ENCODE measurements at regions not wholly inside any gene's neighbourhood (a gene's known extent, or its start where the extent isn't known, plus 50 kb on each side); places are given as distances from the start of the nearest gene placed in this dataset.

DNA sequence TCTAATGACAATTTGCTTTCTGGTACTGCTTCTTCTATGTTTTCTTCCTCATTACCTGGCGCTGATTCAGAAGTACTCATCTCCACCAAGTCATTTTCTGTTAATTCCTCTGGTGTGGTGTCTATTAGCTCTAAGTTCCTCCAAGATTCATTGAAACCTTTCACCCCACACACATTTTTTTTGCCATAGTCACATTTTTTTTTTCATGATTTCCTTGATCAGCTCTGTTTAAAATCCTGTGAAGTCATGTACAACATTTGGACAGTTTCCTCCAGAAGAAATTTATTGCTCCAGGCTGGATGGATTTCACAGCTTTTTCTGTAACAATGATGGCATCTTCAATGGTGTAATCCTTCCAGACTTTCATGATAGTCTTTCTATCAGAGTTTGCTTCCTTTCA is 243.2 kb upstream of the VEPH1 start:
- TF ChIP-seq TOX (CRISPR knock-in tag; IDR thresholded peaks at IDR 0.05; ENCODE audit: borderline replicate concordance) = no peak
- TF ChIP-seq, protein P1, sequence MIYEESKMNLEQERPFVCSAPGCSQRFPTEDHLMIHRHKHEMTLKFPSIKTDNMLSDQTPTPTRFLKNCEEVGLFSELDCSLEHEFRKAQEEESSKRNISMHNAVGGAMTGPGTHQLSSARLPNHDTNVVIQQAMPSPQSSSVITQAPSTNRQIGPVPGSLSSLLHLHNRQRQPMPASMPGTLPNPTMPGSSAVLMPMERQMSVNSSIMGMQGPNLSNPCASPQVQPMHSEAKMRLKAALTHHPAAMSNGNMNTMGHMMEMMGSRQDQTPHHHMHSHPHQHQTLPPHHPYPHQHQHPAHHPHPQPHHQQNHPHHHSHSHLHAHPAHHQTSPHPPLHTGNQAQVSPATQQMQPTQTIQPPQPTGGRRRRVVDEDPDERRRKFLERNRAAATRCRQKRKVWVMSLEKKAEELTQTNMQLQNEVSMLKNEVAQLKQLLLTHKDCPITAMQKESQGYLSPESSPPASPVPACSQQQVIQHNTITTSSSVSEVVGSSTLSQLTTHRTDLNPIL (CRISPR knock-in tag; IDR thresholded peaks at IDR 0.05; ENCODE audit: low read depth) = no peak
- TF ChIP-seq, protein P2, sequence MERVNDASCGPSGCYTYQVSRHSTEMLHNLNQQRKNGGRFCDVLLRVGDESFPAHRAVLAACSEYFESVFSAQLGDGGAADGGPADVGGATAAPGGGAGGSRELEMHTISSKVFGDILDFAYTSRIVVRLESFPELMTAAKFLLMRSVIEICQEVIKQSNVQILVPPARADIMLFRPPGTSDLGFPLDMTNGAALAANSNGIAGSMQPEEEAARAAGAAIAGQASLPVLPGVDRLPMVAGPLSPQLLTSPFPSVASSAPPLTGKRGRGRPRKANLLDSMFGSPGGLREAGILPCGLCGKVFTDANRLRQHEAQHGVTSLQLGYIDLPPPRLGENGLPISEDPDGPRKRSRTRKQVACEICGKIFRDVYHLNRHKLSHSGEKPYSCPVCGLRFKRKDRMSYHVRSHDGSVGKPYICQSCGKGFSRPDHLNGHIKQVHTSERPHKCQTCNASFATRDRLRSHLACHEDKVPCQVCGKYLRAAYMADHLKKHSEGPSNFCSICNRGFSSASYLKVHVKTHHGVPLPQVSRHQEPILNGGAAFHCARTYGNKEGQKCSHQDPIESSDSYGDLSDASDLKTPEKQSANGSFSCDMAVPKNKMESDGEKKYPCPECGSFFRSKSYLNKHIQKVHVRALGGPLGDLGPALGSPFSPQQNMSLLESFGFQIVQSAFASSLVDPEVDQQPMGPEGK (CRISPR knock-in tag; IDR thresholded peaks at IDR 0.05; ENCODE audit: borderline replicate concordance) = no peak
- TF ChIP-seq ISL1 (CRISPR knock-in tag; IDR thresholded peaks at IDR 0.05) = no peak
- TF ChIP-seq, protein P3, sequence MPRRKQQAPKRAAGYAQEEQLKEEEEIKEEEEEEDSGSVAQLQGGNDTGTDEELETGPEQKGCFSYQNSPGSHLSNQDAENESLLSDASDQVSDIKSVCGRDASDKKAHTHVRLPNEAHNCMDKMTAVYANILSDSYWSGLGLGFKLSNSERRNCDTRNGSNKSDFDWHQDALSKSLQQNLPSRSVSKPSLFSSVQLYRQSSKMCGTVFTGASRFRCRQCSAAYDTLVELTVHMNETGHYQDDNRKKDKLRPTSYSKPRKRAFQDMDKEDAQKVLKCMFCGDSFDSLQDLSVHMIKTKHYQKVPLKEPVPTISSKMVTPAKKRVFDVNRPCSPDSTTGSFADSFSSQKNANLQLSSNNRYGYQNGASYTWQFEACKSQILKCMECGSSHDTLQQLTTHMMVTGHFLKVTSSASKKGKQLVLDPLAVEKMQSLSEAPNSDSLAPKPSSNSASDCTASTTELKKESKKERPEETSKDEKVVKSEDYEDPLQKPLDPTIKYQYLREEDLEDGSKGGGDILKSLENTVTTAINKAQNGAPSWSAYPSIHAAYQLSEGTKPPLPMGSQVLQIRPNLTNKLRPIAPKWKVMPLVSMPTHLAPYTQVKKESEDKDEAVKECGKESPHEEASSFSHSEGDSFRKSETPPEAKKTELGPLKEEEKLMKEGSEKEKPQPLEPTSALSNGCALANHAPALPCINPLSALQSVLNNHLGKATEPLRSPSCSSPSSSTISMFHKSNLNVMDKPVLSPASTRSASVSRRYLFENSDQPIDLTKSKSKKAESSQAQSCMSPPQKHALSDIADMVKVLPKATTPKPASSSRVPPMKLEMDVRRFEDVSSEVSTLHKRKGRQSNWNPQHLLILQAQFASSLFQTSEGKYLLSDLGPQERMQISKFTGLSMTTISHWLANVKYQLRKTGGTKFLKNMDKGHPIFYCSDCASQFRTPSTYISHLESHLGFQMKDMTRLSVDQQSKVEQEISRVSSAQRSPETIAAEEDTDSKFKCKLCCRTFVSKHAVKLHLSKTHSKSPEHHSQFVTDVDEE (CRISPR knock-in tag; IDR thresholded peaks at IDR 0.05) = no peak
- TF ChIP-seq ESRRG (CRISPR knock-in tag; IDR thresholded peaks at IDR 0.05) = no peak
- TF ChIP-seq ZC3H10 (CRISPR knock-in tag; IDR thresholded peaks at IDR 0.05) = no peak
- no peak for TF ChIP-seq PPARA (CRISPR knock-in tag; IDR thresholded peaks at IDR 0.05; ENCODE audit: borderline replicate concordance)
- TF ChIP-seq ARNTL (CRISPR knock-in tag; IDR thresholded peaks at IDR 0.05; ENCODE audit: borderline replicate concordance, low read depth) = no peak
- TF ChIP-seq OSR1 (CRISPR knock-in tag; IDR thresholded peaks at IDR 0.05) = no peak
- no peak for TF ChIP-seq RARB (CRISPR knock-in tag; IDR thresholded peaks at IDR 0.05)
- TF ChIP-seq, protein P4, sequence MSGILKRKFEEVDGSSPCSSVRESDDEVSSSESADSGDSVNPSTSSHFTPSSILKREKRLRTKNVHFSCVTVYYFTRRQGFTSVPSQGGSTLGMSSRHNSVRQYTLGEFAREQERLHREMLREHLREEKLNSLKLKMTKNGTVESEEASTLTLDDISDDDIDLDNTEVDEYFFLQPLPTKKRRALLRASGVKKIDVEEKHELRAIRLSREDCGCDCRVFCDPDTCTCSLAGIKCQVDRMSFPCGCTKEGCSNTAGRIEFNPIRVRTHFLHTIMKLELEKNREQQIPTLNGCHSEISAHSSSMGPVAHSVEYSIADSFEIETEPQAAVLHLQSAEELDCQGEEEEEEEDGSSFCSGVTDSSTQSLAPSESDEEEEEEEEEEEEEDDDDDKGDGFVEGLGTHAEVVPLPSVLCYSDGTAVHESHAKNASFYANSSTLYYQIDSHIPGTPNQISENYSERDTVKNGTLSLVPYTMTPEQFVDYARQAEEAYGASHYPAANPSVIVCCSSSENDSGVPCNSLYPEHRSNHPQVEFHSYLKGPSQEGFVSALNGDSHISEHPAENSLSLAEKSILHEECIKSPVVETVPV (CRISPR knock-in tag; IDR thresholded peaks at IDR 0.05) = no peak
- no peak for TF ChIP-seq ZNF70 (CRISPR knock-in tag; IDR thresholded peaks at IDR 0.05)
